ENCODE measurements at regions not wholly inside any gene's neighbourhood (a gene's known extent, or its start where the extent isn't known, plus 50 kb on each side); places are given as distances from the start of the nearest gene placed in this dataset.

DNA sequence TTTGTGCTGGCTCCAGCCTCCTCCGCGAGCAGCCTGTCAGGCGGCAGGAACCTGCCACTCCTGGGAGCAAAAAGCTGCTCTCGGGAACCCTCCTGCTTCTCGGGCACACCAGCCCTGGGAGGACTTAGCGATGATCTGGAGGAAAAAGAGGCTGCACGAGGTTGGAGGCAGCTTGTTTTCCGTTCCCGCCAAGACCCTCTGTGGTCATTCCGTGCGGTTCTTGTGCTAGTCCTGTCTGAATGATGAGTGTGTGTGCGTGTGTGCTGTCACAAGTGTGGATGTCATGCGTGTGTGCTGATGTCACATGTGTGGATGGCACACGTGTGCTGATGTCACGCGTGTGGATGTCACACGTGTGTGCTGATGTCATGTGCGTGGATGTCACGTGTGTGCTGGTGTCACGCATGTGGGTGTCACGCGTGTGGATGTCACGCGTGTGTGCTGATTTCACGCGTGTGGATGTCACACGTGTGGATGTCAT lies 150.0 kb downstream of the NPIPB11 start:
- TF ChIP-seq CUX1 (CRISPR knock-in tag; IDR thresholded peaks at IDR 0.05): no peak
- no peak for TF ChIP-seq FOXK1 (CRISPR knock-in tag; IDR thresholded peaks at IDR 0.05; ENCODE audit: borderline replicate concordance)
- TF ChIP-seq ZBTB33 (CRISPR knock-in tag; IDR thresholded peaks at IDR 0.05): no peak
- TF ChIP-seq EZH2 (IDR thresholded peaks at IDR 0.05; ENCODE audit: borderline replicate concordance, low read depth, low read length): no peak
- no peak for TF ChIP-seq CBX5 (IDR thresholded peaks at IDR 0.05; ENCODE audit: borderline replicate concordance, low read depth)
- no peak for TF ChIP-seq ZNF274 (IDR thresholded peaks at IDR 0.05; ENCODE audit: borderline replicate concordance, low read depth, low read length)
- no peak for TF ChIP-seq TCF7L2 (IDR thresholded peaks at IDR 0.05; ENCODE audit: low read depth, low read length)
- TF ChIP-seq CAMTA2 (CRISPR knock-in tag; conservative IDR thresholded peaks at IDR 0.05): no peak
- TF ChIP-seq ILF3 (IDR thresholded peaks at IDR 0.05; ENCODE audit: borderline replicate concordance): no peak
- TF ChIP-seq HMGN3 (IDR thresholded peaks at IDR 0.05; ENCODE audit: borderline replicate concordance, extremely low read depth, insufficient read length, low read depth, low read length): no peak
- no peak for TF ChIP-seq SP1 (CRISPR knock-in tag; IDR thresholded peaks at IDR 0.05)
- TF ChIP-seq POLR2A (conservative IDR thresholded peaks at IDR 0.05): no peak
- no peak for TF ChIP-seq FOXM1 (IDR thresholded peaks at IDR 0.05; ENCODE audit: low read depth)
- no peak for TF ChIP-seq FOXM1 (CRISPR knock-in tag; IDR thresholded peaks at IDR 0.05; ENCODE audit: low read depth)

All from K562 (cell line).